Islet precursor cell (in vitro differentiated cells): ENCODE measurements at regions not wholly inside any gene's neighbourhood (a gene's known extent, or its start where the extent isn't known, plus 50 kb on each side); places are given as distances from the start of the nearest gene placed in this dataset.

Experiments
- DNase-seq: peaks from one replicate; pipeline ENCODE4 v3.0.0-alpha.2; 2018

- no peak for DNase-seq
These were observed 263.1 kb upstream of the FAR2 start for GRCh38 chr12:28885928-28886327.

GRCh38 chr12:28887461-28887990, 261.6 kb upstream of the FAR2 start:
- no peak for DNase-seq

- no peak for DNase-seq
These were observed 258.4 kb upstream of the FAR2 start for GRCh38 chr12:28890664-28891063.

- DNase-seq: no peak
These were observed 258.0 kb upstream of the FAR2 start for GRCh38 chr12:28891126-28891525.

- no peak for DNase-seq
These were observed 255.7 kb upstream of the FAR2 start for GRCh38 chr12:28893365-28893764.

- no peak for DNase-seq
These were observed 255.2 kb upstream of the FAR2 start for GRCh38 chr12:28893856-28894255.

GRCh38 chr12:28896421-28896820, 252.7 kb upstream of the FAR2 start:
- DNase-seq: no peak

GRCh38 chr12:28898038-28898437, 251.0 kb upstream of the FAR2 start:
- no peak for DNase-seq

- DNase-seq: no peak
These were observed 249.1 kb upstream of the FAR2 start for GRCh38 chr12:28899951-28900350.

GRCh38 chr12:28905220-28905955, 243.7 kb upstream of the FAR2 start:
- no peak for DNase-seq

- no peak for DNase-seq
These were observed 240.4 kb upstream of the FAR2 start for GRCh38 chr12:28908646-28909045.

- no peak for DNase-seq
These were observed 239.8 kb upstream of the FAR2 start for GRCh38 chr12:28909291-28909690.

- DNase-seq: no peak
These were observed 223.2 kb upstream of the FAR2 start for GRCh38 chr12:28925719-28926376.

- DNase-seq: no peak
These were observed 218.4 kb upstream of the FAR2 start for GRCh38 chr12:28930704-28931103.

- DNase-seq: no peak
These were observed 215.9 kb upstream of the FAR2 start for GRCh38 chr12:28933176-28933575.

- no peak for DNase-seq
These were observed 215.1 kb upstream of the FAR2 start for GRCh38 chr12:28933864-28934527.

- no peak for DNase-seq
These were observed 212.9 kb upstream of the FAR2 start for GRCh38 chr12:28936221-28936620.

- no peak for DNase-seq
These were observed 212.4 kb upstream of the FAR2 start for GRCh38 chr12:28936711-28937110.

GRCh38 chr12:28937196-28937595, 211.9 kb upstream of the FAR2 start:
- DNase-seq: no peak

GRCh38 chr12:28938056-28938455, 211.0 kb upstream of the FAR2 start:
- DNase-seq: no peak

GRCh38 chr12:28938581-28939235, 210.4 kb upstream of the FAR2 start:
- DNase-seq: no peak

- no peak for DNase-seq
These were observed 209.7 kb upstream of the FAR2 start for GRCh38 chr12:28939427-28939826.

- DNase-seq: no peak
These were observed 207.8 kb upstream of the FAR2 start for GRCh38 chr12:28941248-28941647.
